NCI-H345 (cell line): ENCODE measurements at regions not wholly inside any gene's neighbourhood (a gene's known extent, or its start where the extent isn't known, plus 50 kb on each side); places are given as distances from the start of the nearest gene placed in this dataset.

Source experiments
- DNase-seq: peaks from one replicate; lab custom pipeline; 2025; lab: John Stamatoyannopoulos, UW

- no peak for DNase-seq
Observed at GRCh38 chr6:159479146-159479545, 213.9 kb downstream of the SOD2 start.

GRCh38 chr6:159473475-159474263, 219.4 kb downstream of the SOD2 start:
- no peak for DNase-seq

- DNase-seq, result no peak
Observed at GRCh38 chr6:159470397-159470796, 222.6 kb downstream of the SOD2 start.

- no peak for DNase-seq
Observed at GRCh38 chr6:159469443-159469842, 223.6 kb downstream of the SOD2 start.

GRCh38 chr6:159468994-159469393, 224.0 kb downstream of the SOD2 start:
- DNase-seq, result no peak

GRCh38 chr6:159467473-159468041, 225.5 kb downstream of the SOD2 start:
- DNase-seq, result no peak

GRCh38 chr6:159466926-159467325, 226.1 kb downstream of the SOD2 start:
- DNase-seq, result no peak

GRCh38 chr6:159464816-159465215, 228.2 kb downstream of the SOD2 start:
- DNase-seq, result no peak

GRCh38 chr6:159463119-159463829, 229.8 kb downstream of the SOD2 start:
- DNase-seq, result peak; percentile 24

GRCh38 chr6:159462431-159462830, 230.6 kb downstream of the SOD2 start:
- DNase-seq, result no peak

GRCh38 chr6:159461998-159462397, 231.0 kb downstream of the SOD2 start:
- no peak for DNase-seq

GRCh38 chr6:159461266-159461665, 231.8 kb downstream of the SOD2 start:
- peak; percentile 16 for DNase-seq

GRCh38 chr6:159460476-159460875, 232.6 kb downstream of the SOD2 start:
- DNase-seq, result no peak

- no peak for DNase-seq
Observed at GRCh38 chr6:159456349-159456748, 236.7 kb downstream of the SOD2 start.

- DNase-seq, result no peak
Observed at GRCh38 chr6:159455700-159456274, 237.3 kb downstream of the SOD2 start.

- no peak for DNase-seq
Observed at GRCh38 chr6:159450815-159451465, 242.1 kb downstream of the SOD2 start.

GRCh38 chr6:159446340-159446739, 246.7 kb downstream of the SOD2 start:
- no peak for DNase-seq

GRCh38 chr6:159445351-159445750, 247.7 kb downstream of the SOD2 start:
- DNase-seq, result no peak

GRCh38 chr6:159444056-159444760, 248.8 kb downstream of the SOD2 start:
- no peak for DNase-seq

GRCh38 chr6:159443417-159443920, 249.6 kb downstream of the SOD2 start:
- no peak for DNase-seq

GRCh38 chr6:159441704-159441981, 251.4 kb downstream of the SOD2 start:
- no peak for DNase-seq
